ENCODE measurements at regions not wholly inside any gene's neighbourhood (a gene's known extent, or its start where the extent isn't known, plus 50 kb on each side); places are given as distances from the start of the nearest gene placed in this dataset.
A peak's percentile ranks its signal among the peaks of the same experiment; 100 is the strongest.

DNA sequence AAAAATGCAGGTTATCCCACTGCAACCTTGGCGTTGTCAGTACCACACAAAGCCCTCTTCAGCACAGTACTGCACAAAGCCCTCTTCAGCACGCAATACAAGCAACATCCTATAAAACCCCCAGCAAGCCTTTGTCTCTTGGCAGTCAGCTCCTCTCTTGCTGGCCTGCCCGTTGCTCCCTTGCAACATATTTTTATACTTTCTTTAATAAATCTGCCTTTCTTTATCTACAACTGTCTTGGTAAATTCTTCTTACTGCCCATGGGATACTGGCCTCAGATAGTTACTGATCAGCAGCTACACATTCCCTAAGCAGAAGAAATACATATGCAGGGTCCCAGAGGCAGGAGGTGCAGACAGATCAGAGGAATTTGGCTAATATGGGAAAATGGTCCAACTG lies 70.5 kb upstream of the MAP3K4 start:
- TF ChIP-seq CTCF (IDR thresholded peaks at IDR 0.05; ENCODE audit: borderline replicate concordance, insufficient read depth, low read depth, low read length), result no peak
- no peak overlapping the region for H3K4me3 ChIP-seq (ENCODE audit: low read depth, low read length)

DNA sequence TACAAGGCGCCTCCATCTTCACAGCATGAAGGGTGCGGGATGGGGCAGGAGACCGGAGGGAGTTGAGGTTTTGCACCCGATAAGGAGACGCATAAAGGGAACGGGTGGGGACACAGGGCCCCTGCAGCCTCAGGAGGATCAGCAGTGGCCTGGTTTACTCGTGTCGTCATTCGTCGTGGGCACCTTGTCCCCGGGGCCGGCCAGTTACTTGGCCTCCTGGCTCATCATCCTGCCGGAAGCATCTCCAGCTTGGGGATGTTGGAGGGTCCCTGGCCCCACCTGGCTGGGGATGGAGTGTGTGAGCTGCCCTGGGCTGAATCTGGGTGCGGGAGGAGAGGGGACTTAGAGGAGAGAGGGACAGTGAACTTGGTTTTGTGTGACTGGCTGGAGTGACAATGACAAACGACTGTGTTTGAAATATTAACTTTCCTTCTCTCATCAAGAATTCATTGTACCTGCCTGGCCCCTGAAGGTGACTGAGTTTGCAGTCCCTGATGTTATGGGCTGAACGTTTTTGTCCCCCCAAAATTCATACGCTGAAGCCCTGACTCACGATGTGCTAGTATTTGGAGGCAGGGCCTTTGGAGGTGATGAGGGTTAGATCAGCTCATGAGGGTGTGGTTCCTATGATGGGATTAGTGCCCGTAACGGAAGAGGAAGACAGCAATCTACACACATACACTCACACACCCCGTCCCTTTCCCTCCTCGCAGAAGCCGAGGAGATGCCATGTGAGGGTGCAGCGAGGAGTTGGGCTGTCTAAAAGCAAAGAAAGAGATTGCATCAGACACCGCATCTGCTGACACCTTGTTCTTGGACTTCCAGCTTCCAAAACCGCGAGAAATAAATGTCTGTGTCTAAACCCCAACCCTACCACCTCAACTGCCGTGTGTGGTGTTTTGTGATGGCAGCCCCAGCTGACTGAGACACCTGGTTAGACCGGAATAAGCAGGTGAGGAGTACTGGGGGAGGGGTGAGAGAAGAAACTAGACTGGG lies 65.0 kb upstream of the MAP3K4 start:
- TF ChIP-seq CTCF (IDR thresholded peaks at IDR 0.05; ENCODE audit: borderline replicate concordance, insufficient read depth, low read depth, low read length), result no peak
- no peak overlapping the region for H3K4me3 ChIP-seq (ENCODE audit: low read depth, low read length)

- TF ChIP-seq CTCF (IDR thresholded peaks at IDR 0.05; ENCODE audit: borderline replicate concordance, insufficient read depth, low read depth, low read length), result no peak
These were observed 64.2 kb upstream of the MAP3K4 start for GRCh38 chr6:160927416-160927815.

GRCh38 chr6:160929361-160929760 lies 62.2 kb upstream of the MAP3K4 start:
- no peak for TF ChIP-seq CTCF (IDR thresholded peaks at IDR 0.05; ENCODE audit: borderline replicate concordance, insufficient read depth, low read depth, low read length)
- H3K4me3 ChIP-seq (ENCODE audit: low read depth, low read length), result no peak overlapping the region

More at GRCh38 chr6:160927416-160927815, 64.2 kb upstream of the MAP3K4 start:
- H3K4me3 ChIP-seq (ENCODE audit: low read depth, low read length), result no peak overlapping the region

- H3K4me3 ChIP-seq (ENCODE audit: low read depth, low read length), result no peak overlapping the region
- TF ChIP-seq CTCF (IDR thresholded peaks at IDR 0.05; ENCODE audit: borderline replicate concordance, insufficient read depth, low read depth, low read length), result no peak
These were observed 61.7 kb upstream of the MAP3K4 start for GRCh38 chr6:160929831-160930230.

GRCh38 chr6:160930547-160931377 lies 60.8 kb upstream of the MAP3K4 start:
- peak; percentile 85 for TF ChIP-seq CTCF (IDR thresholded peaks at IDR 0.05; ENCODE audit: borderline replicate concordance, insufficient read depth, low read depth, low read length)
- H3K4me3 ChIP-seq (ENCODE audit: low read depth, low read length), result peak overlapping the region; percentile 30

All from GM12875 (cell line).